ENCODE measurements at regions not wholly inside any gene's neighbourhood (a gene's known extent, or its start where the extent isn't known, plus 50 kb on each side); places are given as distances from the start of the nearest gene placed in this dataset.

GRCh38 chr15:58380280-58380945 is 51.4 kb upstream of the LIPC start:
- H3K4me1 ChIP-seq (ENCODE audit: control insufficient read depth, insufficient read depth, low read length, poor library complexity, severe bottlenecking), result no peaks in the 10 kb centered on the region
- 50 to 100% methylated on average over 1 of the region's 4 CpGs for WGBS, 2 experiments (ENCODE audit: insufficient coverage in 2 of 2)
- peaks cover 5% of the 10 kb centered on the region for H3K9me3 ChIP-seq (ENCODE audit: control insufficient read depth, low read length)
- H3K27ac ChIP-seq (ENCODE audit: low read depth, low read length, severe bottlenecking), result no peak overlapping the region
- no peaks in the 10 kb centered on the region for H3K36me3 ChIP-seq (ENCODE audit: control insufficient read depth, insufficient read depth, low read length)
- H3K4me3 ChIP-seq (ENCODE audit: extremely low read depth, insufficient read depth, low read length, poor library complexity, severe bottlenecking), result no peak overlapping the region

GRCh38 chr15:58381697-58382096 is 50.1 kb upstream of the LIPC start:
- no peak overlapping the region for H3K4me3 ChIP-seq (ENCODE audit: extremely low read depth, insufficient read depth, low read length, poor library complexity, severe bottlenecking)
- 81 to 87% methylated on average over 3 of the region's 4 CpGs for WGBS, 2 experiments (ENCODE audit: insufficient coverage in 2 of 2)

More at GRCh38 chr15:58381697-58382096, 50.1 kb upstream of the LIPC start:
- Histone ChIP-seq H3K4me1 (ENCODE audit: control insufficient read depth, insufficient read depth, low read length, poor library complexity, severe bottlenecking) (no peaks in the 10 kb centered on the region), H3K27ac (ENCODE audit: low read depth, low read length, severe bottlenecking) (no peak overlapping the region), H3K9me3 (ENCODE audit: control insufficient read depth, low read length) (peaks cover 5% of the 10 kb centered on the region), H3K36me3 (ENCODE audit: control insufficient read depth, insufficient read depth, low read length) (no peaks in the 10 kb centered on the region)

All from mesodermal cell (in vitro differentiated cells).